Skeletal muscle cell (primary cell): ENCODE measurements at regions not wholly inside any gene's neighbourhood (a gene's known extent, or its start where the extent isn't known, plus 50 kb on each side); places are given as distances from the start of the nearest gene placed in this dataset.
A peak's percentile ranks its signal among the peaks of the same experiment; 100 is the strongest.

Experiments
- DNase-seq: peaks from one replicate; pipeline ENCODE4 v3.0.0-alpha.2; 2010; ENCODE audit warnings: low read depth
- H3K4me3 ChIP-seq: 2 replicates; pipeline ENCODE4 v1.5.1; 2011; ENCODE audit warnings: low read depth, mild to moderate bottlenecking, control low read depth, low read length, moderate library complexity

GRCh38 chr9:107110153-107110552, 172.9 kb upstream of the RAD23B start:
- DNase-seq: no peak
- H3K4me3 ChIP-seq: no peak overlapping the region

GRCh38 chr9:107112707-107113243, 170.3 kb upstream of the RAD23B start:
- DNase-seq: no peak

GRCh38 chr9:107118863-107119624, 164.0 kb upstream of the RAD23B start:
- no peak overlapping the region for H3K4me3 ChIP-seq
- no peak for DNase-seq

More at GRCh38 chr9:107112707-107113243, 170.3 kb upstream of the RAD23B start:
- no peak overlapping the region for H3K4me3 ChIP-seq

GRCh38 chr9:107119735-107120134, 163.3 kb upstream of the RAD23B start:
- no peak overlapping the region for H3K4me3 ChIP-seq
- no peak for DNase-seq

- no peak for DNase-seq
- no peak overlapping the region for H3K4me3 ChIP-seq
These were observed 159.7 kb upstream of the RAD23B start for GRCh38 chr9:107123389-107123788.

- no peak for DNase-seq
- no peak overlapping the region for H3K4me3 ChIP-seq
These were observed 155.5 kb upstream of the RAD23B start for GRCh38 chr9:107127608-107128007.

GRCh38 chr9:107131108-107131799, 151.8 kb upstream of the RAD23B start:
- no peak overlapping the region for H3K4me3 ChIP-seq
- DNase-seq: no peak

GRCh38 chr9:107136296-107136695, 146.8 kb upstream of the RAD23B start:
- H3K4me3 ChIP-seq: no peak overlapping the region
- no peak for DNase-seq

- H3K4me3 ChIP-seq: no peak overlapping the region
- DNase-seq: no peak
These were observed 145.4 kb upstream of the RAD23B start for GRCh38 chr9:107137495-107138202.

GRCh38 chr9:107138261-107138992, 144.7 kb upstream of the RAD23B start:
- H3K4me3 ChIP-seq: no peak overlapping the region
- DNase-seq: peak; percentile 45

GRCh38 chr9:107141967-107142366, 141.1 kb upstream of the RAD23B start:
- no peak overlapping the region for H3K4me3 ChIP-seq
- DNase-seq: no peak

- DNase-seq: no peak
- no peak overlapping the region for H3K4me3 ChIP-seq
These were observed 140.6 kb upstream of the RAD23B start for GRCh38 chr9:107142430-107142829.

GRCh38 chr9:107142896-107143603, 140.0 kb upstream of the RAD23B start:
- DNase-seq: no peak
- H3K4me3 ChIP-seq: no peak overlapping the region

- DNase-seq: no peak
- no peak overlapping the region for H3K4me3 ChIP-seq
These were observed 138.6 kb upstream of the RAD23B start for GRCh38 chr9:107144475-107144874.

- H3K4me3 ChIP-seq: no peak overlapping the region
These were observed 135.9 kb upstream of the RAD23B start for GRCh38 chr9:107147134-107147533.

GRCh38 chr9:107148216-107148615, 134.9 kb upstream of the RAD23B start:
- no peak overlapping the region for H3K4me3 ChIP-seq
- no peak for DNase-seq

More at GRCh38 chr9:107147134-107147533, 135.9 kb upstream of the RAD23B start:
- no peak for DNase-seq

- no peak for DNase-seq
- no peak overlapping the region for H3K4me3 ChIP-seq
These were observed 133.3 kb upstream of the RAD23B start for GRCh38 chr9:107149756-107150155.

- no peak overlapping the region for H3K4me3 ChIP-seq
- peak; percentile 23 for DNase-seq
These were observed 129.7 kb upstream of the RAD23B start for GRCh38 chr9:107153336-107153735.

GRCh38 chr9:107154291-107154690, 128.8 kb upstream of the RAD23B start:
- no peak for DNase-seq
- no peak overlapping the region for H3K4me3 ChIP-seq
